ENCODE measurements at regions not wholly inside any gene's neighbourhood (a gene's known extent, or its start where the extent isn't known, plus 50 kb on each side); places are given as distances from the start of the nearest gene placed in this dataset.

DNA sequence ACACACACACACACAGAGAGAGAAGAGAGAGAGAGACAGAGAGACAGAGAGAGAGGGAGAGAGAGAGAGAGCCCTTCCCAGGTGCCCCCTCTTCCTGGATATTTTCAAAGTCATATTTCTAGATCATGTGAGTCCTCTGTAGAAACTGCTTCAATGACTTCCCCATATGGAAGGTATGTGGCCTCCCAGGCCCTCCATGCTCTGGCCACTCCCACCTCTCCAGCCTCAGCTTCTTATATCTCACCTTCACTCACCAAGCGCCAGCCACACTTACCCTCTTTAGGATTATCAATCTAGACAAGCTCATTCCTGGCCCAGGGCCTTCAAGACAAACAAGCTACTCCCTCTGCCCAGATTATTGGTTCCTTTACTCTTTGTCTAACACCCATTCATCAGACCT, 259.7 kb downstream of the MTERF1 start:
- TF ChIP-seq EZH2 (IDR thresholded peaks at IDR 0.05; ENCODE audit: low read length, unreplicated experiment) (no peak), EZH2phosphoT487 (IDR thresholded peaks at IDR 0.05; ENCODE audit: borderline replicate concordance, low read length) (no peak)
- TF ChIP-seq, protein P1, sequence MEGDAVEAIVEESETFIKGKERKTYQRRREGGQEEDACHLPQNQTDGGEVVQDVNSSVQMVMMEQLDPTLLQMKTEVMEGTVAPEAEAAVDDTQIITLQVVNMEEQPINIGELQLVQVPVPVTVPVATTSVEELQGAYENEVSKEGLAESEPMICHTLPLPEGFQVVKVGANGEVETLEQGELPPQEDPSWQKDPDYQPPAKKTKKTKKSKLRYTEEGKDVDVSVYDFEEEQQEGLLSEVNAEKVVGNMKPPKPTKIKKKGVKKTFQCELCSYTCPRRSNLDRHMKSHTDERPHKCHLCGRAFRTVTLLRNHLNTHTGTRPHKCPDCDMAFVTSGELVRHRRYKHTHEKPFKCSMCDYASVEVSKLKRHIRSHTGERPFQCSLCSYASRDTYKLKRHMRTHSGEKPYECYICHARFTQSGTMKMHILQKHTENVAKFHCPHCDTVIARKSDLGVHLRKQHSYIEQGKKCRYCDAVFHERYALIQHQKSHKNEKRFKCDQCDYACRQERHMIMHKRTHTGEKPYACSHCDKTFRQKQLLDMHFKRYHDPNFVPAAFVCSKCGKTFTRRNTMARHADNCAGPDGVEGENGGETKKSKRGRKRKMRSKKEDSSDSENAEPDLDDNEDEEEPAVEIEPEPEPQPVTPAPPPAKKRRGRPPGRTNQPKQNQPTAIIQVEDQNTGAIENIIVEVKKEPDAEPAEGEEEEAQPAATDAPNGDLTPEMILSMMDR (conservative IDR thresholded peaks at IDR 0.05; ENCODE audit: low read depth, low read length): no peak
